WTC11 (cell line): ENCODE measurements at regions not wholly inside any gene's neighbourhood (a gene's known extent, or its start where the extent isn't known, plus 50 kb on each side); places are given as distances from the start of the nearest gene placed in this dataset.

Source experiments
- TP53 ChIP-seq: sonication (generic); formaldehyde crosslinking; IDR thresholded peaks from 2 replicates; pipeline ENCODE4 v1.8.1; 2023; ENCODE audit warnings: mild to moderate bottlenecking, missing genetic modification reagents
- TF ChIP-seq, protein P1 (sequence below): fragments of 200-600 bp; IDR thresholded peaks from 2 replicates; pipeline ENCODE4 v1.8.0; 2022; ENCODE audit warnings: antibody characterized with exemption
- TF ChIP-seq, protein P2 (sequence below): sonication (generic); formaldehyde crosslinking; IDR thresholded peaks from 2 replicates; pipeline ENCODE4 v1.8.1; 2023; ENCODE audit warnings: mild to moderate bottlenecking, missing genetic modification reagents, moderate library complexity
- TF ChIP-seq, protein P3 (sequence below): sonication (generic); formaldehyde crosslinking; IDR thresholded peaks from 2 replicates; pipeline ENCODE4 v1.8.0; 2023; ENCODE audit warnings: missing genetic modification reagents

DNA sequence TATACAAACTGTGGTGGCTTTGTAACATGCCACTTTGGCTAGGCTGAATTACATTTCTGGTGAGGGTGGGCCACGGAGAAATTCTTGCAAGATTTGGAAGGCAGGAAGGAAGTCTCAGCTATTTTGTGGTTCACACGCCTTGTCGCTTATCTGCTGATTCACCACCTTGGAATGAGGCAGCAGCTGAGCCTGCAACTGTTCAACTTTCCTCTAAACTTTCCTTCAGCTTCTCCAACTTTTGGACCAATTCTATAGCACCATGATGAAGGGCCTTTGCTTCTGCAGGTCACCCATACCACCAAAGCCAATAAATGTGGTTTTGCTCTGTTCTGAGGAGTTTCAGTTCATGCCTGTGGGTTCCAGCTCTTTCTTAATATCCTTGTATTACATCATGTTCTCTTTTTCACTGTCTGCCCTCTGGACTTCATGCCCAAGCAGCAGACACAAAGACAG lies 337.6 kb upstream of the SNX7 start:
- TF ChIP-seq, protein P1, sequence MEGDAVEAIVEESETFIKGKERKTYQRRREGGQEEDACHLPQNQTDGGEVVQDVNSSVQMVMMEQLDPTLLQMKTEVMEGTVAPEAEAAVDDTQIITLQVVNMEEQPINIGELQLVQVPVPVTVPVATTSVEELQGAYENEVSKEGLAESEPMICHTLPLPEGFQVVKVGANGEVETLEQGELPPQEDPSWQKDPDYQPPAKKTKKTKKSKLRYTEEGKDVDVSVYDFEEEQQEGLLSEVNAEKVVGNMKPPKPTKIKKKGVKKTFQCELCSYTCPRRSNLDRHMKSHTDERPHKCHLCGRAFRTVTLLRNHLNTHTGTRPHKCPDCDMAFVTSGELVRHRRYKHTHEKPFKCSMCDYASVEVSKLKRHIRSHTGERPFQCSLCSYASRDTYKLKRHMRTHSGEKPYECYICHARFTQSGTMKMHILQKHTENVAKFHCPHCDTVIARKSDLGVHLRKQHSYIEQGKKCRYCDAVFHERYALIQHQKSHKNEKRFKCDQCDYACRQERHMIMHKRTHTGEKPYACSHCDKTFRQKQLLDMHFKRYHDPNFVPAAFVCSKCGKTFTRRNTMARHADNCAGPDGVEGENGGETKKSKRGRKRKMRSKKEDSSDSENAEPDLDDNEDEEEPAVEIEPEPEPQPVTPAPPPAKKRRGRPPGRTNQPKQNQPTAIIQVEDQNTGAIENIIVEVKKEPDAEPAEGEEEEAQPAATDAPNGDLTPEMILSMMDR: no peak
- TF ChIP-seq TP53 (CRISPR knock-in tag): no peak
- TF ChIP-seq, protein P2, sequence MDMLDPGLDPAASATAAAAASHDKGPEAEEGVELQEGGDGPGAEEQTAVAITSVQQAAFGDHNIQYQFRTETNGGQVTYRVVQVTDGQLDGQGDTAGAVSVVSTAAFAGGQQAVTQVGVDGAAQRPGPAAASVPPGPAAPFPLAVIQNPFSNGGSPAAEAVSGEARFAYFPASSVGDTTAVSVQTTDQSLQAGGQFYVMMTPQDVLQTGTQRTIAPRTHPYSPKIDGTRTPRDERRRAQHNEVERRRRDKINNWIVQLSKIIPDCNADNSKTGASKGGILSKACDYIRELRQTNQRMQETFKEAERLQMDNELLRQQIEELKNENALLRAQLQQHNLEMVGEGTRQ (CRISPR knock-in tag): no peak
- TF ChIP-seq, protein P3, sequence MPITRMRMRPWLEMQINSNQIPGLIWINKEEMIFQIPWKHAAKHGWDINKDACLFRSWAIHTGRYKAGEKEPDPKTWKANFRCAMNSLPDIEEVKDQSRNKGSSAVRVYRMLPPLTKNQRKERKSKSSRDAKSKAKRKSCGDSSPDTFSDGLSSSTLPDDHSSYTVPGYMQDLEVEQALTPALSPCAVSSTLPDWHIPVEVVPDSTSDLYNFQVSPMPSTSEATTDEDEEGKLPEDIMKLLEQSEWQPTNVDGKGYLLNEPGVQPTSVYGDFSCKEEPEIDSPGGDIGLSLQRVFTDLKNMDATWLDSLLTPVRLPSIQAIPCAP: no peak
